H1 (cell line): ENCODE measurements at regions not wholly inside any gene's neighbourhood (a gene's known extent, or its start where the extent isn't known, plus 50 kb on each side); places are given as distances from the start of the nearest gene placed in this dataset.

ENCODE experiments used
- CTCF ChIA-PET: fragments of 300-600 bp; sonication (Branson Sonifier 250); formaldehyde crosslinking; loops from one replicate; lab custom pipeline; 2021; ENCODE audit not compliant: partially characterized antibody; lab: Charles Lee
- POLR2A ChIA-PET: fragments of 300-600 bp; sonication (Branson Sonifier 250); formaldehyde crosslinking; loops from one replicate; lab custom pipeline; 2021; ENCODE audit warnings: inconsistent platforms; ENCODE audit not compliant: partially characterized antibody; lab: Charles Lee
- DNase-seq, 2 experiments: peaks; one replicate each; pipeline versions ENCODE4 v3.0.0 to v3.0.0-alpha.2; 2010 to 2022; ENCODE audit warnings: low spot score in 2 of 2, low read depth in 1 of 2, mixed read lengths in 1 of 2
- FAIRE-seq: peaks from 2 replicates; lab custom pipeline; 2011; peaks lifted over from hg19 to GRCh38; lab: Jason Lieb, UNC
- H2AFZ ChIP-seq: 2 replicates; pipeline ENCODE4 v1.8.1; 2012; ENCODE audit warnings: low read length, inconsistent platforms
- H2AK5ac ChIP-seq: 2 replicates; pipeline ENCODE4 v1.6.1; 2013; ENCODE audit warnings: low read depth, low read length
- H2BK120ac ChIP-seq: replicated peaks from 2 replicates; pipeline ENCODE3; 2013; ENCODE audit warnings: low read depth, low read length, inconsistent platforms
- H2BK12ac ChIP-seq: 2 replicates; pipeline ENCODE4 v1.6.1; 2013; ENCODE audit warnings: low read depth, low read length
- H2BK15ac ChIP-seq: 2 replicates; pipeline ENCODE4 v1.6.1; 2013; ENCODE audit warnings: low read length
- H2BK20ac ChIP-seq: 2 replicates; pipeline ENCODE4 v1.6.1; 2013; ENCODE audit warnings: low read length
- H2BK5ac ChIP-seq: 2 replicates; pipeline ENCODE4 v1.6.1; 2013; ENCODE audit warnings: low read depth, low read length
- H3K14ac ChIP-seq: 2 replicates; pipeline ENCODE4 v1.6.1; 2013; ENCODE audit warnings: inconsistent platforms; ENCODE audit not compliant: insufficient read length
- H3K18ac ChIP-seq: 2 replicates; pipeline ENCODE4 v1.6.1; 2013; ENCODE audit warnings: low read length; ENCODE audit errors: extremely low read depth
- H3K23ac ChIP-seq: 2 replicates; pipeline ENCODE4 v1.6.1; 2013; ENCODE audit warnings: inconsistent platforms; ENCODE audit not compliant: insufficient read length
- H3K23me2 ChIP-seq: 2 replicates; pipeline ENCODE4 v1.6.1; 2013; ENCODE audit warnings: low read depth, low read length
- H3K27ac ChIP-seq: 2 replicates; pipeline ENCODE4 v1.6.1; 2011; ENCODE audit warnings: low read depth, low read length, inconsistent platforms
- H3K27me3 ChIP-seq, 4 experiments: replicated peaks in 1 of 4; 1 replicate in 1 of 4; 2 replicates in 3 of 4; pipeline versions ENCODE4 v1.6.1 to v1.8.1; 2011 to 2013; ENCODE audit warnings: low read length in 3 of 4, mild to moderate bottlenecking in 3 of 4, inconsistent platforms in 2 of 4, mixed read lengths in 2 of 4, moderate library complexity in 1 of 4; ENCODE audit not compliant: control insufficient read depth in 3 of 4, insufficient read depth in 3 of 4; ENCODE audit errors: extremely low read depth in 1 of 4
- H3K36me3 ChIP-seq, 4 experiments: 2 replicates each; pipeline versions ENCODE4 v1.6.1 to v1.8.1; 2011 to 2013; ENCODE audit warnings: mild to moderate bottlenecking in 4 of 4, low read length in 3 of 4, moderate library complexity in 2 of 4, control low read depth in 1 of 4, inconsistent platforms in 1 of 4; ENCODE audit not compliant: insufficient read depth in 4 of 4, control insufficient read depth in 2 of 4
- H3K4ac ChIP-seq: replicated peaks from 2 replicates; pipeline ENCODE3; 2013; ENCODE audit warnings: low read length, low read depth, mixed read lengths, inconsistent platforms; ENCODE audit not compliant: insufficient read length
- H3K4me1 ChIP-seq, 4 experiments: replicated peaks in 1 of 4; 1 replicate in 1 of 4; 2 replicates in 3 of 4; pipeline versions ENCODE4 v1.6.1 to v1.8.1; 2011 to 2013; ENCODE audit warnings: low read length in 3 of 4, inconsistent platforms in 2 of 4, mixed read lengths in 1 of 4; ENCODE audit not compliant: insufficient read depth in 4 of 4, control insufficient read depth in 3 of 4
- H3K4me2 ChIP-seq, 2 experiments: 2 replicates each; pipeline versions ENCODE4 v1.6.1 to v1.8.1; 2011 to 2013; ENCODE audit warnings: low read depth in 2 of 2, low read length in 2 of 2, control low read depth in 1 of 2, inconsistent platforms in 1 of 2, mild to moderate bottlenecking in 1 of 2; ENCODE audit not compliant: insufficient read depth in 1 of 2
- H3K4me3 ChIP-seq, 4 experiments: fragments of 200-600, 300-600 bp in 1 of 4; sonication (generic), shearing (Covaris generic), sonication (Bioruptor Twin) in 1 of 4; 2 replicates each; pipeline versions ENCODE4 v1.5.1 to v1.8.1; 2011 to 2016; ENCODE audit warnings: low read length in 4 of 4, low read depth in 3 of 4, control low read depth in 2 of 4, inconsistent platforms in 2 of 4, mild to moderate bottlenecking in 2 of 4, mixed read lengths in 1 of 4, moderate library complexity in 1 of 4; ENCODE audit not compliant: insufficient read depth in 2 of 4; ENCODE audit errors: extremely low read depth in 1 of 4
- H3K56ac ChIP-seq: replicated peaks from 2 replicates; pipeline ENCODE3; 2013; ENCODE audit warnings: low read depth, mild to moderate bottlenecking, mixed read lengths, low read length, inconsistent platforms; ENCODE audit not compliant: insufficient read length
- H3K79me1 ChIP-seq: 2 replicates; pipeline ENCODE4 v1.6.1; 2013; ENCODE audit warnings: low read depth, low read length, control low read depth
- H3K79me2 ChIP-seq, 2 experiments: 2 replicates each; pipeline versions ENCODE4 v1.6.1 to v1.8.1; 2012 to 2013; ENCODE audit warnings: low read length in 2 of 2, mild to moderate bottlenecking in 2 of 2, inconsistent platforms in 1 of 2; ENCODE audit not compliant: insufficient read depth in 2 of 2, control insufficient read depth in 1 of 2
- H3K9ac ChIP-seq, 4 experiments: replicated peaks in 1 of 4; 1 replicate in 1 of 4; 2 replicates in 3 of 4; pipeline versions ENCODE4 v1.6.1 to v1.8.1; 2011 to 2013; ENCODE audit warnings: low read depth in 3 of 4, low read length in 3 of 4, control low read depth in 2 of 4, mild to moderate bottlenecking in 2 of 4, moderate library complexity in 2 of 4, inconsistent platforms in 1 of 4; ENCODE audit errors: extremely low read depth in 1 of 4
- H3K9me3 ChIP-seq, 2 experiments: 2 replicates each; pipeline versions ENCODE4 v1.6.1 to v1.8.1; 2012 to 2013; ENCODE audit warnings: mild to moderate bottlenecking in 2 of 2, moderate library complexity in 2 of 2, control low read depth in 1 of 2, inconsistent platforms in 1 of 2, low read depth in 1 of 2, low read length in 1 of 2, mixed read lengths in 1 of 2; ENCODE audit not compliant: insufficient read depth in 2 of 2
- H4K20me1 ChIP-seq, 2 experiments: replicated peaks in 1 of 2; 2 replicates each; pipeline versions ENCODE3 to v1.8.1; 2011 to 2013; ENCODE audit warnings: inconsistent platforms in 2 of 2, low read length in 2 of 2, mild to moderate bottlenecking in 1 of 2; ENCODE audit not compliant: insufficient read depth in 2 of 2, control insufficient read depth in 1 of 2
- H4K5ac ChIP-seq: 2 replicates; pipeline ENCODE4 v1.6.1; 2013; ENCODE audit warnings: low read length, low read depth, mixed read lengths, inconsistent platforms; ENCODE audit not compliant: insufficient read length
- H4K8ac ChIP-seq: 2 replicates; pipeline ENCODE4 v1.8.0; 2013; ENCODE audit warnings: mild to moderate bottlenecking, moderate library complexity, low read length, inconsistent platforms; ENCODE audit not compliant: insufficient read depth; ENCODE audit errors: extremely low read depth
- H4K91ac ChIP-seq: replicated peaks from 2 replicates; pipeline ENCODE3; 2013; ENCODE audit warnings: low read length, mixed read lengths, inconsistent platforms; ENCODE audit not compliant: insufficient read length
- BCL11A ChIP-seq, 2 experiments: IDR thresholded peaks; one replicate each; pipeline ENCODE4 v1.6.1; 2011; ENCODE audit warnings: low read depth in 2 of 2, low read length in 2 of 2, mild to moderate bottlenecking in 2 of 2
- BRCA1 ChIP-seq: IDR thresholded peaks from 2 replicates; pipeline ENCODE4 v1.6.1; 2012; ENCODE audit warnings: low read depth, low read length, improper control_type of control experiment
- CBX8 ChIP-seq: fragments of 300-800, 300-1000 bp; sonication (generic); IDR thresholded peaks from 2 replicates; pipeline ENCODE4 v1.7.1; 2016; ENCODE audit warnings: low read depth, low read length, borderline replicate concordance
- CHD2 ChIP-seq: IDR thresholded peaks from 2 replicates; pipeline ENCODE4 v1.6.1; 2012; ENCODE audit warnings: low read length, improper control_type of control experiment
- CREB1 ChIP-seq: IDR thresholded peaks from 2 replicates; pipeline ENCODE4 v1.6.1; 2012; ENCODE audit warnings: inconsistent platforms
- JUND ChIP-seq: IDR thresholded peaks from 2 replicates; pipeline ENCODE4 v1.6.1; 2011; ENCODE audit warnings: mild to moderate bottlenecking, improper control_type of control experiment, low read length
- NRF1 ChIP-seq: IDR thresholded peaks from 2 replicates; pipeline ENCODE4 v1.6.1; 2011; ENCODE audit warnings: mild to moderate bottlenecking, low read depth, low read length, improper control_type of control experiment
- POLR2A ChIP-seq, 2 experiments: IDR thresholded peaks; 1 replicate in 1 of 2; 2 replicates in 1 of 2; pipeline ENCODE4 v1.6.1; 2011; ENCODE audit warnings: low read depth in 2 of 2, low read length in 2 of 2, mild to moderate bottlenecking in 2 of 2; ENCODE audit errors: control extremely low read depth in 1 of 2
- POU5F1 ChIP-seq: IDR thresholded peaks from 2 replicates; pipeline ENCODE4 v1.6.1; 2011; ENCODE audit warnings: low read depth, mild to moderate bottlenecking, low read length, moderate library complexity
- SAP30 ChIP-seq: fragments of 300-600 bp; sonication (generic); IDR thresholded peaks from 2 replicates; pipeline ENCODE4 v1.7.1; 2012; ENCODE audit warnings: low read length, moderate library complexity, mild to moderate bottlenecking, inconsistent platforms; ENCODE audit not compliant: insufficient read depth, insufficient replicate concordance
- SIN3A ChIP-seq, 2 experiments: IDR thresholded peaks in 1 of 2; conservative IDR thresholded peaks in 1 of 2; 2 replicates each; pipeline ENCODE4 v1.6.1; 2011 to 2012; ENCODE audit warnings: low read length in 2 of 2, improper control_type of control experiment in 1 of 2, low read depth in 1 of 2, mild to moderate bottlenecking in 1 of 2
- WGBS, 2 experiments: shearing (Covaris generic) in 1 of 2; methylation state at CpG; one replicate each; pipeline versions ENCODE4 v1.1.6 to v1.1.7; 2013 to 2015; ENCODE audit warnings: low lambda C conversion rate in 2 of 2, mixed read lengths in 2 of 2, inconsistent platforms in 1 of 2, low coverage in 1 of 2, missing lambda C conversion rate in 1 of 2; ENCODE audit not compliant: insufficient replicate concordance in 2 of 2, insufficient coverage in 1 of 2, insufficient read length in 1 of 2; ENCODE audit errors: extremely low coverage in 1 of 2, missing lambda C conversion rate in 1 of 2; 5-methylcytosine and 5-hydroxymethylcytosine counted together
- TF ChIP-seq, protein P1 (sequence below): IDR thresholded peaks from 2 replicates; pipeline ENCODE4 v1.6.1; 2011; ENCODE audit warnings: low read length, improper control_type of control experiment
- TF ChIP-seq, protein P2 (sequence below): IDR thresholded peaks from 2 replicates; pipeline ENCODE4 v1.6.1; 2012; ENCODE audit warnings: low read length, inconsistent platforms

DNA sequence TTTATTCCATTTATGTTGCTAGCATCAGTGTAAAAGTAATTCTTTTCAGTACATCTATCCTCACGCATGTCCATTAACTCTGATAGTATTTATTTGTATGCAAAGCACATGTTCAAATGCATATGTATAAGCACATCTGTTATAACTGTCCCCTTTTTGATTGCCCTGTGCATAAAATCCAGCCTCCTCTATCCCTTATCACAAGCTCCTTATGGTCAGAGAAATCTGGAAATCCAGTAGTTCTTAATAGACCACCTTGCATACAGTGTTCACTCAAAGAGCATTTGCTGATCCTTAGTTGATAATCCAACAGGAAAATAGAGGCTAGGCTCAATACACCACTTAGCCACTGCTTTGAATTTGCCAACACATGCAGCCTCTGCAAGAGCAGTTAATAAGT, 443.5 kb downstream of the AASDHPPT start:
- Histone ChIP-seq H3K18ac (no peak overlapping the region), H2BK120ac (no peak overlapping the region), H3K9ac (no peak overlapping the region), H3K79me2 (no peaks in the 10 kb centered on the region), H2BK15ac (no peak overlapping the region), H3K56ac (no peak overlapping the region), H3K4me1 (no peaks in the 10 kb centered on the region), H2BK12ac (no peak overlapping the region), H3K36me3 (no peaks in the 10 kb centered on the region), H3K4me2 (no peak overlapping the region), H2AFZ (no peak overlapping the region), H3K4me3 (no peak overlapping the region), H3K4ac (no peak overlapping the region), H4K91ac (no peak overlapping the region), H2AK5ac (no peak overlapping the region), H4K5ac (no peak overlapping the region), H2BK20ac (no peak overlapping the region), H3K9me3 (no peaks in the 10 kb centered on the region), H3K14ac (no peak overlapping the region), H3K27me3 (no peaks in the 10 kb centered on the region), H3K79me1 (no peaks in the 10 kb centered on the region), H4K8ac (no peak overlapping the region), H2BK5ac (no peak overlapping the region), H3K23ac (no peak overlapping the region), H3K23me2 (no peaks in the 10 kb centered on the region), H3K27ac (no peak overlapping the region), H4K20me1 (no peaks in the 10 kb centered on the region)
- FAIRE-seq = no peak
- 88% methylated on average over 1 of the region's 1 CpG; no CpG with 5 or more reads in 1 of the 2 experiments for WGBS, 2 experiments
- DNase-seq = no peak
- CTCF ChIA-PET = interaction anchor here (0.9 to 1.0 kb wide), 2 partner anchors 14 to 296 kb away, joined by 3 read pairs; no protein-coding TSS in a partner anchor
- POLR2A ChIA-PET = no interaction called here
- no peak for TF ChIP-seq CREB1
- TF ChIP-seq CBX8 = no peak
- no peak for TF ChIP-seq BCL11A (IDR thresholded peaks at IDR 0.05; ENCODE audit: low read depth in 2 of 2, low read length in 2 of 2)
- no peak for TF ChIP-seq JUND
- no peak for TF ChIP-seq BRCA1
- TF ChIP-seq SIN3A (conservative IDR thresholded peaks at IDR 0.05 in 1 of 2, IDR thresholded peaks at IDR 0.05 in 1 of 2; ENCODE audit: low read depth in 1 of 2, low read length in 2 of 2) = no peak
- TF ChIP-seq POU5F1 = no peak
- TF ChIP-seq SAP30 = no peak
- TF ChIP-seq, protein P1, sequence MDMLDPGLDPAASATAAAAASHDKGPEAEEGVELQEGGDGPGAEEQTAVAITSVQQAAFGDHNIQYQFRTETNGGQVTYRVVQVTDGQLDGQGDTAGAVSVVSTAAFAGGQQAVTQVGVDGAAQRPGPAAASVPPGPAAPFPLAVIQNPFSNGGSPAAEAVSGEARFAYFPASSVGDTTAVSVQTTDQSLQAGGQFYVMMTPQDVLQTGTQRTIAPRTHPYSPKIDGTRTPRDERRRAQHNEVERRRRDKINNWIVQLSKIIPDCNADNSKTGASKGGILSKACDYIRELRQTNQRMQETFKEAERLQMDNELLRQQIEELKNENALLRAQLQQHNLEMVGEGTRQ = no peak
- no peak for TF ChIP-seq NRF1
- TF ChIP-seq POLR2A (IDR thresholded peaks at IDR 0.05; ENCODE audit: control extremely low read depth in 1 of 2, low read depth in 2 of 2, low read length in 2 of 2) = no peak
- TF ChIP-seq, protein P2, sequence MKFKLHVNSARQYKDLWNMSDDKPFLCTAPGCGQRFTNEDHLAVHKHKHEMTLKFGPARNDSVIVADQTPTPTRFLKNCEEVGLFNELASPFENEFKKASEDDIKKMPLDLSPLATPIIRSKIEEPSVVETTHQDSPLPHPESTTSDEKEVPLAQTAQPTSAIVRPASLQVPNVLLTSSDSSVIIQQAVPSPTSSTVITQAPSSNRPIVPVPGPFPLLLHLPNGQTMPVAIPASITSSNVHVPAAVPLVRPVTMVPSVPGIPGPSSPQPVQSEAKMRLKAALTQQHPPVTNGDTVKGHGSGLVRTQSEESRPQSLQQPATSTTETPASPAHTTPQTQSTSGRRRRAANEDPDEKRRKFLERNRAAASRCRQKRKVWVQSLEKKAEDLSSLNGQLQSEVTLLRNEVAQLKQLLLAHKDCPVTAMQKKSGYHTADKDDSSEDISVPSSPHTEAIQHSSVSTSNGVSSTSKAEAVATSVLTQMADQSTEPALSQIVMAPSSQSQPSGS = no peak
- TF ChIP-seq CHD2 = no peak
